HCT116 (cell line): ENCODE measurements at regions not wholly inside any gene's neighbourhood (a gene's known extent, or its start where the extent isn't known, plus 50 kb on each side); places are given as distances from the start of the nearest gene placed in this dataset.
"Not testable (repeated sequence)": the region's sequence is repeated elsewhere in the genome, so short reads cannot be mapped to it uniquely, and the experiment has no call there.

ENCODE experiments used
- ATAC-seq: fragments of 200-7000 bp; cut with Tn5 transposase; 2 replicates; pipeline ENCODE4 v1.9.1; 2020; ENCODE audit warnings: mild to moderate bottlenecking, moderate library complexity
- BruUV-seq: library from RNA; stranded (reverse); fragments of 400-500 nt; replicated peaks from 2 replicates; lab custom pipeline; 2021; lab: Mats Ljungman, UMichigan
- CTCF ChIA-PET: fragments of 300-600 bp; sonication (Branson Sonifier 250); formaldehyde crosslinking; loops from one replicate; lab custom pipeline; 2021; ENCODE audit warnings: antibody characterized with exemption; lab: Charles Lee
- POLR2A ChIA-PET: fragments of 300-600, 350-600 bp; sonication (Branson Sonifier 250); formaldehyde crosslinking; loops from one replicate; lab custom pipeline; 2021; ENCODE audit warnings: antibody characterized with exemption; lab: Charles Lee
- RAD21 ChIA-PET, 2 experiments: fragments of 300-600 bp; sonication (Branson Sonifier 250); formaldehyde crosslinking; loops; one replicate each; lab custom pipeline; 2023; ENCODE audit warnings: low total read pairs in 2 of 2; ENCODE audit not compliant: uncharacterized antibody in 2 of 2, unreplicated experiment in 2 of 2, low non-redundant PET in 1 of 2; lab: Charles Lee
- DNase-seq: peaks from one replicate; pipeline ENCODE4 v3.0.0-alpha.2; 2010; ENCODE audit warnings: low read depth, low spot score
- H2AFZ ChIP-seq: fragments of 200-600 bp; shearing (Covaris generic), sonication (generic); 2 replicates; pipeline ENCODE4 v1.6.1; 2017; ENCODE audit warnings: low read depth, mixed run types, mixed read lengths, antibody characterized with exemption, low read length; ENCODE audit not compliant: poor library complexity, severe bottlenecking
- H3K27ac ChIP-seq: 2 replicates; pipeline ENCODE4 v1.5.1; 2012; ENCODE audit warnings: low read depth, low read length
- H3K27me3 ChIP-seq: fragments of 200-600 bp; sonication (generic); 2 replicates; pipeline ENCODE4 v1.6.1; 2016; ENCODE audit warnings: mixed run types, low read length, mixed read lengths; ENCODE audit not compliant: insufficient read depth
- H3K36me3 ChIP-seq, 2 experiments: fragments of 200-500 bp in 1 of 2; fragments of 200-600 bp in 1 of 2; sonication (Bioruptor generic) in 1 of 2; sonication (generic) in 1 of 2; 2 replicates each; pipeline versions ENCODE4 v1.5.1 to v1.6.1; 2014 to 2016; ENCODE audit warnings: low read length in 2 of 2, inconsistent platforms in 1 of 2, mixed read lengths in 1 of 2, mixed run types in 1 of 2; ENCODE audit not compliant: insufficient read depth in 2 of 2, control insufficient read depth in 1 of 2
- H3K4me1 ChIP-seq, 2 experiments: fragments of 200-600 bp in 1 of 2; sonication (generic) in 1 of 2; 2 replicates each; pipeline versions ENCODE4 v1.5.1 to v1.6.1; 2012 to 2017; ENCODE audit warnings: low read length in 2 of 2, inconsistent platforms in 1 of 2, mild to moderate bottlenecking in 1 of 2, mixed read lengths in 1 of 2, mixed run types in 1 of 2, moderate library complexity in 1 of 2; ENCODE audit not compliant: insufficient read depth in 2 of 2, control insufficient read depth in 1 of 2
- H3K4me2 ChIP-seq: fragments of 200-600 bp; sonication (generic); 2 replicates; pipeline ENCODE4 v1.6.1; 2017; ENCODE audit warnings: mixed run types, low read length, mixed read lengths
- H3K4me3 ChIP-seq, 2 experiments: fragments of 200-600 bp in 1 of 2; sonication (generic) in 1 of 2; replicated peaks in 1 of 2; 2 replicates each; pipeline ENCODE4 v1.5.1; 2011 to 2016; ENCODE audit warnings: low read length in 2 of 2, control low read depth in 1 of 2, low read depth in 1 of 2, mild to moderate bottlenecking in 1 of 2, mixed read lengths in 1 of 2, mixed run types in 1 of 2
- H3K79me2 ChIP-seq: fragments of 200-600 bp; sonication (generic); 2 replicates; pipeline ENCODE4 v1.6.1; 2017; ENCODE audit warnings: mild to moderate bottlenecking, mixed run types, low read length, moderate library complexity, mixed read lengths; ENCODE audit not compliant: insufficient read depth
- H3K9ac ChIP-seq: fragments of 200-600 bp; sonication (generic); 2 replicates; pipeline ENCODE4 v1.6.1; 2016; ENCODE audit warnings: low read length, mixed read lengths
- H3K9me2 ChIP-seq: fragments of 200-600 bp; sonication (generic), shearing (Covaris generic); 2 replicates; pipeline ENCODE4 v1.6.1; 2017; ENCODE audit warnings: mixed run types, mild to moderate bottlenecking, moderate library complexity; ENCODE audit not compliant: insufficient read depth
- H3K9me3 ChIP-seq, 2 experiments: fragments of 200-500 bp in 1 of 2; fragments of 200-600 bp in 1 of 2; sonication (Bioruptor generic) in 1 of 2; sonication (generic) in 1 of 2; 2 replicates each; pipeline ENCODE4 v1.6.1; 2014 to 2017; ENCODE audit warnings: low read length in 2 of 2, mixed read lengths in 2 of 2, inconsistent platforms in 1 of 2, low read depth in 1 of 2, mild to moderate bottlenecking in 1 of 2, mixed run types in 1 of 2, moderate library complexity in 1 of 2; ENCODE audit not compliant: control insufficient read depth in 1 of 2, insufficient read depth in 1 of 2
- H4K20me1 ChIP-seq: fragments of 200-600 bp; sonication (generic), shearing (Covaris generic); 2 replicates; pipeline ENCODE4 v1.6.1; 2017; ENCODE audit warnings: mixed run types, mild to moderate bottlenecking, moderate library complexity; ENCODE audit not compliant: insufficient read depth
- ATF3 ChIP-seq: IDR thresholded peaks from 2 replicates; pipeline ENCODE4 v1.6.1; 2012
- CEBPB ChIP-seq: IDR thresholded peaks from 2 replicates; pipeline ENCODE4 v1.6.1; 2012; ENCODE audit warnings: low read depth
- EZH2phosphoT487 ChIP-seq: fragments of 200-600 bp; IDR thresholded peaks from 2 replicates; pipeline ENCODE4 v1.6.1; 2018; ENCODE audit warnings: antibody characterized with exemption, borderline replicate concordance
- FOSL1 ChIP-seq: IDR thresholded peaks from 2 replicates; pipeline ENCODE4 v1.6.1; 2012; ENCODE audit warnings: low read depth
- JUND ChIP-seq: IDR thresholded peaks from 2 replicates; pipeline ENCODE4 v1.6.1; 2012
- POLR2AphosphoS5 ChIP-seq: IDR thresholded peaks from 2 replicates; pipeline ENCODE4 v1.6.1; 2011; ENCODE audit warnings: mild to moderate bottlenecking, low read depth, low read length, moderate library complexity
- RAD21 ChIP-seq: IDR thresholded peaks from 2 replicates; pipeline ENCODE4 v1.6.1; 2012; ENCODE audit warnings: low read depth, mild to moderate bottlenecking
- REST ChIP-seq: IDR thresholded peaks from 2 replicates; pipeline ENCODE4 v1.6.1; 2012; ENCODE audit warnings: low read depth
- SRF ChIP-seq: IDR thresholded peaks from 2 replicates; pipeline ENCODE4 v1.6.1; 2012; ENCODE audit warnings: low read depth
- YY1 ChIP-seq: IDR thresholded peaks from 2 replicates; pipeline ENCODE4 v1.6.1; 2011; ENCODE audit warnings: low read length, low read depth, moderate library complexity, mild to moderate bottlenecking; ENCODE audit not compliant: insufficient replicate concordance; ENCODE audit errors: extremely low read depth
- intact Hi-C: fragments of 100-400 bp; cut with micrococcal nuclease; formaldehyde crosslinking; loops from 2 replicates; pipeline ENCODE4 v1.10.0; 2022
- TF ChIP-seq, protein P1 (sequence below): IDR thresholded peaks from 2 replicates; pipeline ENCODE4 v1.6.1; 2012

DNA sequence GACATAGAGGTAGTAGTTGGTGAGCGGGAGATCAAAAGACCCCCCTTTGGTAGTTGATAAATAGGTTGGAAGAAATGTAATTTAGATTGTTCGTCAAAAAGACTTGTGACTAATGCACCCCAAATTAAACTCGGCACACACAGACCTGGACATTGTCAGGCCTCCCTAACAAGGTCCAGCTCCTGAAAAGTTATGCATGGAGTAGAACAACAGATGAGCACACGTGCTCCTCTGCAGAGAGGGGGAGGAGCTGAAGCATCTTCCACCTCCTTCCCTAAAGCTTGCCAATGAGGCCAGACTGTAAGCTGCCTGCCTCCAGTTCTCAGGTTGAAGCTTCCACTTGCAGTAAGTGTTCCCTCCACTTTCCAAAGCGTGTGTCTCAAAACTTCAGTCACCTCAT, 153.5 kb upstream of the CXCL13 start:
- RAD21 ChIA-PET, H3K4me2 ChIP-seq, BruUV-seq, H3K4me1 ChIP-seq, DNase-seq, ATAC-seq, H3K9me3 ChIP-seq, H4K20me1 ChIP-seq, CTCF ChIA-PET, H3K9ac ChIP-seq, H3K27ac ChIP-seq, H3K36me3 ChIP-seq, H3K4me3 ChIP-seq, H2AFZ ChIP-seq, H3K27me3 ChIP-seq, POLR2A ChIA-PET, H3K9me2 ChIP-seq, intact Hi-C loops, H3K79me2 ChIP-seq: not testable (repeated sequence)

- Histone ChIP-seq H3K27ac (no peak overlapping the region), H3K4me3 (no peak overlapping the region), H3K9me3 (no peaks in the 10 kb centered on the region), H3K79me2 (no peaks in the 10 kb centered on the region), H4K20me1 (no peaks in the 10 kb centered on the region), H3K4me1 (no peaks in the 10 kb centered on the region), H3K9ac (no peak overlapping the region), H2AFZ (no peak overlapping the region)
- POLR2A ChIA-PET: no interaction called here
- TF ChIP-seq CEBPB: no peak
- TF ChIP-seq EZH2phosphoT487: no peak
- TF ChIP-seq YY1: no peak
- TF ChIP-seq ATF3: no peak
- TF ChIP-seq JUND: no peak
- no peak for TF ChIP-seq SRF
- no peak for TF ChIP-seq REST
- no peak for TF ChIP-seq POLR2AphosphoS5
- no peak for TF ChIP-seq FOSL1
- no peak for TF ChIP-seq RAD21
- TF ChIP-seq, protein P1, sequence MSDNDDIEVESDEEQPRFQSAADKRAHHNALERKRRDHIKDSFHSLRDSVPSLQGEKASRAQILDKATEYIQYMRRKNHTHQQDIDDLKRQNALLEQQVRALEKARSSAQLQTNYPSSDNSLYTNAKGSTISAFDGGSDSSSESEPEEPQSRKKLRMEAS: no peak
- TF ChIP-seq, all 23 proteins: peak for 0
- ATAC-seq (no peak), DNase-seq (no peak)
- CTCF ChIA-PET: no interaction called here
- no peaks in the 10 kb centered on the region for H3K27me3 ChIP-seq
- no peak overlapping the region for H3K4me2 ChIP-seq
- RAD21 ChIA-PET: no interaction called here
- intact Hi-C loops: no loop called here
- BruUV-seq: no TSS peak
- no peaks in the 10 kb centered on the region for H3K36me3 ChIP-seq
- no peaks in the 10 kb centered on the region for H3K9me2 ChIP-seq
Measured at GRCh38 chr4:77453911-77454310, 151.7 kb upstream of the CXCL13 start.
